NOMO-1 treated with DMSO at 0.1 percent for 48 hours (cell line): ENCODE measurements at regions not wholly inside any gene's neighbourhood (a gene's known extent, or its start where the extent isn't known, plus 50 kb on each side); places are given as distances from the start of the nearest gene placed in this dataset.
"Not testable (repeated sequence)": the region's sequence is repeated elsewhere in the genome, so short reads cannot be mapped to it uniquely, and the experiment has no call there.

Experiments used
- DNase-seq: peaks from one replicate; lab custom pipeline; 2025; ENCODE audit not compliant: unreplicated experiment; lab: John Stamatoyannopoulos, UW

DNA sequence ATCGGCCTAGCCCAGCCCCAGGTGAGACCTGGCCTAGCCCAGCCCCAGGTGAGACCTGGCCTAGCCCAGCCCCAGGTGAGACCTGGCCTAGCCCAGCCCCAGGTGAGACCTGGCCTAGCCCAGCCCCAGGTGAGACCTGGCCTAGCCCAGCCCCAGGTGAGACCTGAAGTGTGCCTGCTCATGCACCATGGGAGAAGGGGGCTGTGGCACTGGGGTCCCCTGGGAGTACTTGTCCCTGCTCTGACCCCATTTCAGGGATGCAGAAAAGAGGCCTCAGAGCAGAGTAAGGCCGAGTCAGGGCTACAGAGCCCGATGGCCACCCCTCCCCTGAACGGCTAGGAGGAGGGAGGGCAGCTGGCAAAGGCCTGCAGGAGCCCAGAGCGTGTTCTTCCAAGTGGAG, 129.6 kb downstream of the CRYBB2 start:
- DNase-seq, result not testable (repeated sequence)

DNA sequence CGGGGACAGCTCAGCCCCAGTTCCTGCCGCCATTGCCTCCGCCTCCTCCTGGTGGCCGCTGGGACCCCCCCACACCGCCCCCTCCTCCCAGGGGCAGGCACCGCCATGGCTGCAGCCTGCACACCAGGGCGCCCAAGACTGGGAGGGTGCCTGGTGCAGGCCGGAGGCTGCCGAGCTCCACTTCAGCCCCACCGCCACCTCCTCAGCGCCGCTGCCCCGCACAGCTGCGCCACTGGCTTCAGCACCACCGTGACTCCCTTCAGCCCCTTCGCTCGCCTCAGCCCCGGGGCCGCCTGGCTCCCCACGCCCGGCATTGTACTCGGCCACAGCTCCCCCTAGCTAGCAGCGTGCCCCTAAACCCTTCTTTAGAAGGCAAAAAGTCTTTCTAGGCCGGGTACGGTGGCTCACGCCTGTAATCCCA, 131.1 kb downstream of the CRYBB2 start:
- DNase-seq, result no peak

DNA sequence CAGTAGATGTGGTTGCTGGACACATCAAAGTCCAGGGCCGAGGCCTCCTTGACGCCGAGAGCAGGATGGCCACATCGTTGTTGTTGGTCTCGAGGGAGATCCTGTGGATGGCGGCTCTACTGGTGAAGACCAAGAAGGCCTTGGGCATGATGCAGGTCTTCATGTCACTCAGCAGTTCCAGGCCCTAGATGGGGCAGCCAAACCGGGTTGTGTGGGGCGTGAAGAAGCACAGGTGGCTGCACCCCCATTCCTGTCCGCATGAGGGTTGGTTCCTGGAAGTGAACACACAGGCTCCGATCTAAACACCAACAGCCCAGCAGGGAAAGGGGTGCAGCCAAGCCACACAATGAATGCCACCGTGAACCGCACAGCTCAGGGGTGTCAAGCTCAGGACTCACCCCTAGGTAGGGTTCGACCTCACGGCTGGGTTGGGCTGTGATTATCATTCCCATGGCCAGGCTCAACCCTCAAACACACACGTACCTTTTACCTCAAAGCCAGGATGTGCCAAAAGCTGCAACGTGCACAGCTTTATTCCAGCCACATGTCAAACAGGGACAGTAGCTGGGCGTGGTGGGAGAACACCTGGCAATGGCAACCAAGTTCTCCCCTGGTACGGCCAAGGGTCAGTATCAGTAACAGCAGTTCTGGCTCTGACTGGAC, 132.3 kb downstream of the CRYBB2 start:
- no peak for DNase-seq

DNA sequence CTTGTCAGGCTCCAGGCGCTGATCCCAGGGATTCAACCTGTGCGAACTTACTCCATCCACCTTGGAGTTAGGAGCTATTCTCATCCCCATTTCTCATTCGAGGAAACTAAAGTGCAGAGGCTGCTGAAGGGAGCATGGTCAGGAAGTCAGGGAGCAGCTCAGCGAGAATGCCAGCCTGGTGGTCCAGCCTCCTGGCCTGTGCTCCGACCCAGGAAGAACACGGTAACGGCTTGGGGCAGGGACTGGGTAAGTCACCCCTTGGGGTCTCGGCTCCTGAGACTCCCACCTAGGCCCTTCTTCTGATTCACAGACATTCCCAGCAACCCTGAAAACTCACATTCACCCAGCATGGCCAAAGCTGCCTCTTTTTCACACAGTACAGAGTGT, 132.8 kb downstream of the CRYBB2 start:
- DNase-seq, result no peak

DNA sequence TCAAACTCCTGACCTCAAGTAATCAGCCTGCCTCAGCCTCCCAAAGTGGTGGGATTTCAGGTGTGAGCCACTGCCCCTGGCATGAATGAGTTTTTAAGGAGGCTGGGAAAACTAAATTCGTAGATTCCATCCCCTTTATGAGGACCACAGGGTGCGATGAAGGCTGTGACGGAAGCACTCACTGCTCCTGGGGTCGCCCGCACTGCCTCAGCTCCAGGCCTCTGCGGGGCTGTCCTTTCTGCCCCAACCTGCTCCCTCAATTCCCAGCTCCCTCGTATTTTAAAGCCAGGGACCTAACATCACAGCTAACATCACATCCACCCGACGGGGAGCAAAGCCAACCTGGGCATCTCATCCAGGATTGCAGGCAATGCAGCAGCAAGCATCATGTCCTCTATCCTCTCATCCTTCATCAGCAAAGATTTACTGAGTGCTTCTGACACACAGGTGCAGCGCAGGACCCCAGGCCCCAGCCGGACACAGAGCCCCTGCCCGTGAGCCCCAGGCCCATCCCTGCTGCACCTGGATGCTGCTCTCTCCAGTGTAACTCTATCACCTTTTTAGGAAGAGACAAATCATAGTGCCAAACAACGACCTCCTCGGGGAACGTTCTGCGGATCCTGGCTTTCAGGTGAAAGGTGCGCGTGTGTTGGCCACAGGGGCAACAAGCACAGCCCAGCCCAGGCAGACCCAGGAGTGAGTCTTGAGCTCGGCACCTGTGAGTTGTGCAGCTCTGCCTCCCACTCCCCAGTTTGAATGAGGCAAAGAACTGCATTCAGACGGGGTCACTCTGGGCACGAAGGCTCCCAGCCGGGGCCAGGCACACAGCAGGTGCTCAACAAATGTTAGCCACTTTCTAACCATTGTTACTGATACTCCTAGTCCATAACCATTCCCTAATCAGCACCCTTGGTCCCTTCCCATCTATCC, 134.3 kb downstream of the CRYBB2 start:
- DNase-seq, result no peak

DNA sequence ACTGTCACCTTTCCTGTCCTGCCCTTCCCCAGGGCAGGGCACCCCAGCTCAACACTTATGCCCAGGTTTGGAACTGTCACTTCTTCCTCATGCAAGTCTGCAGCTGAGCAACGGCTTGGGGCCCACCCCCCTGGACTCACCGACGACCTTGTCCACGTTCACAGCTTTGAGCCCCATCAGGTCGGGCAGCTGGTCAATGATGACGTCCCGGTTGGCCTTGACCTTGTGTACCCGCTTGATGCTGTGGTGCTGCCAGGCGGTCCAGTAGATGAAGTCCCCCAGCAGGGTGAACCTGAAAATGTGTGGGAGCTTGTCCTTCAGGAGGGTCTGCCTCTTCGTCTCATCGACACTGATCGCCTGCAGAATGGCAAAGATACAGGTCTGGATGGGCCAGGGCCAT, 135.0 kb downstream of the CRYBB2 start:
- DNase-seq, result no peak

DNA sequence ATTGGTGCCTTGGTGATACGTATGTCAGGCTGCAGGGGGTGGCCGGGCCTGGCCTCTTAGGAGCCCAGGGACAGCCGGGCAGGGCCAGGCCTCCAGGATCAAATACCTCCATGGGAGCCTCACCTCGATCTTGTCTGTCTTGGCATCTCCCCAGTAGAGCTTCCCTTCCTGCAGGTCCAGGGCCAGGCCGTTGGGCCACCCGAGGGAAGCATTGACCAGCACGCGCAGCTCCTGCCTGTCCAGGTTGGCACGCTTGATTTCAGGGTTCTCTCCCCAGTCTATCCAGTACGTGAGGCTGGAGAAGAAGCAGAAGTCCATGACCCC, 137.7 kb downstream of the CRYBB2 start:
- no peak for DNase-seq

DNA sequence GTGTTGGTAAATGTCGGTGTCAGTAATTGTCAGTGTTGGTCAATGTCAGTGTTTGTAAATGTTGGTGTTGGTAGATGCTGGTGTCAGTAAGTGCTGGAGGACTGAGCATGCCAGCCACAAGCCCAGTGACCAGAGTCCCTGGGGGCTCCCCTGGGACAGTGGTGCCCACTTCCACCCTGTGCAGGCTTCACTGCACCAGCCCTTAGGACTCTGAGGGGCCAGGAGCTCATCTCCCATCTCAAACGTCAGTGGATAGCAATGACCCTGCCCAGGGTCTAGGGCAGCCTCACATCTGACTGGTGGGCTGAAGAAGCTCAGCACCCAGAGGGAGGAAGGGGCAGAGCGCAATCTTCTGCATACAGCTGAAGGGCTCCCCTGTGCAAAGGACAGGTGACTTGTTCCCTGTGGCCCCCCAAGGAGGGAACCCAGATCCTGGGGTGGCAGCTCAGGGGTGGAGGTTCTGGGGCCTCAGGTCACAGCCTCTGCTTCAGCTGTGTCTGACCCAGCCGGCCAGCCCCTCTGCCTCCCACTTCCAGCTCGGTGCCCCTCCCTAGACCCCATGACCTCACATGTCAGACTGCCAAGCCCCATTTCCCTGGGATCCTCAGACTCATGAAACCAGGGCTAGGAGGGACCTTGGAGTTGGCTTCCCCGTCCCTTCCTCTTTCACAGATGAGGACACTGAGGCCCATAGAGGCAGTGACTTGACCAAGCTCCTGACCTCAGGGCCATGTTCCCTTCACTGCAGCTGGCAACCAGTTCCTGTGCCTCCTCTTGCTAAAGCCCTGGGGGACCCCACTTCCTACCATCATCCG, 138.4 kb downstream of the CRYBB2 start:
- DNase-seq, result no peak

DNA sequence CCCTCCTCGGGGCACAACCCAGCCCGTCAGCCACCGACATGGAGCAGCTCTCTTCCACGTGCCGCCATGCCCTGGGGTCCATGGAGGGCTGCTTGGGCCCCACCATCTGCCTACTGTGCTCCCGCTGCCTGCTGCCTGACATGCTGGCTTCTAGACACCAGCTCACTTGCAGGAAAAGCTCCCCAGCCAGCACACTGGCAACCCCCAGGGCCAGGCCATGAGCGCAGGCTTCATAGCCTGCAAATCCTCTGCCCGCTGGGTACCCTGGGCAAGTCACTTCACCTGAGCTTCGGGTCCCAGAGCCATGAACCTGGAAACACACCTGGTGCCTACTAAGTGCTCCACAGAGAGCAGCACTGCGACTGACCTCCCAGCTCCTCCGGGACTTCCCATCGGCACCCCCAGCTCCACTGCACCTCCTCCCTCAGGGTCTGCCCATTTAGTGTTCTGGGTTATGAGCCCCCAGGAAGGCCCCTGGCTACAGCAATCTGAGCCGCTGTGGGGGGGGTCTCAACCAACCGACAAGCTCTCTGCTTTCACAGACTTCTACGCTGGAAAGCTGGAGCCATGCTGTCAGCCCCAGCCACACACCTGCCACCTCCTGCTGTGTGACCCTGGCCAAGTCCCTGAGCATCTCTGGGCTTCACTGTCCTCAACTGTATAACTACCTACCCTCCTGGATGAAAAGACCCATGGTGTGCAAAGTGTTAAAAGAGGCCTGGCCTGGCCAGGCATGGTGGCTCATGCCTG, 139.2 kb downstream of the CRYBB2 start:
- DNase-seq, result no peak

DNA sequence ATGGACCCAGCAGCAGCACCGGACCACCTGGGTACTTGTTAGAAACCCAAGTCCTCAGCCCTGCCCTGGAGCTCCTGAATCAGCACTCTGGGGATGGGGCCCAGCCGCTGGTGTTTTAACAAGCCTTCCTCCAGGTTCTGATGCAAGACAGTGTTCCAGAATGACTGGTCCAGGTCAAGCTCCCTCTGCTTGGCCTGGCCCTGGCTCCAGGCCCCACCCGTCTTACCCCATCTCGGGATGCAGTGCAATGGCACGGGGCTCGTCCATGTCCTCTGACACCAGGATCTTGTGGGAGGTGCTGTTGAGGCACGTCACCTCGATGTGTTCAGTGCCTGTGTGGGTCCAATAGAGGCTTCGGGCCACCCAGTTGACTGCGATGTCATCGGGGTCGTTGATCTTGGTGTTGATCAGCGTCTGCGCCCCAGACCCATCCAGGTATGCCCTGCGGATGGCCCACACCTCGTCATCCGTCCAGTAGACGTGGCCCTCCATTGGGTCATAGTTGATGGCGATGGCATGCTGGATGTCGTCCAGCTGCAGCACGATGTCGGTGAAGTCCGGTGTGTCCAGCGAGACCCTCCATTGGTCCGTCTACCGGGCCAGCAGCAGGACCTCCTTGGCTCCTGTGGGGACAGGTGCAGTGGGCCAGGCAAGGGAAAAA, 140.3 kb downstream of the CRYBB2 start:
- no peak for DNase-seq

DNA sequence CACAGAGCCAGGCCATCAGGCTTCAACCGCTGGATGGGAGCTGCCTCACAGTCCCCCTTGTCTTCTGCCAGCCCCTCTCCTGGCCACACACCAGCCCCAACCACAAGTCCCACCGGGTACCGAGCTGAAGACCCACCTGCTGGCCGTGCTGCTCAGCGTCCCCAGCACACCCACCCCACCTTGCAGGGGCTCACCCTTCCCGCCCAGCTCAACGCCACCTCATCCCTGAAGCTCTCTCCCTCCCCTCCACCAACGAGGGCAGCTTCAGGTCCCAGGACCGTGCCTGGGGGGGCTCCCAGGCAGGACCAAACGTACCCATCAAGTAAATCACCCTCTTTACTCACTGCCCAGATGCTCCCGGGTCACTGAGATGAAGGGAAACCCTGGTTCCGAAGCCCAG, 141.0 kb downstream of the CRYBB2 start:
- DNase-seq, result no peak

DNA sequence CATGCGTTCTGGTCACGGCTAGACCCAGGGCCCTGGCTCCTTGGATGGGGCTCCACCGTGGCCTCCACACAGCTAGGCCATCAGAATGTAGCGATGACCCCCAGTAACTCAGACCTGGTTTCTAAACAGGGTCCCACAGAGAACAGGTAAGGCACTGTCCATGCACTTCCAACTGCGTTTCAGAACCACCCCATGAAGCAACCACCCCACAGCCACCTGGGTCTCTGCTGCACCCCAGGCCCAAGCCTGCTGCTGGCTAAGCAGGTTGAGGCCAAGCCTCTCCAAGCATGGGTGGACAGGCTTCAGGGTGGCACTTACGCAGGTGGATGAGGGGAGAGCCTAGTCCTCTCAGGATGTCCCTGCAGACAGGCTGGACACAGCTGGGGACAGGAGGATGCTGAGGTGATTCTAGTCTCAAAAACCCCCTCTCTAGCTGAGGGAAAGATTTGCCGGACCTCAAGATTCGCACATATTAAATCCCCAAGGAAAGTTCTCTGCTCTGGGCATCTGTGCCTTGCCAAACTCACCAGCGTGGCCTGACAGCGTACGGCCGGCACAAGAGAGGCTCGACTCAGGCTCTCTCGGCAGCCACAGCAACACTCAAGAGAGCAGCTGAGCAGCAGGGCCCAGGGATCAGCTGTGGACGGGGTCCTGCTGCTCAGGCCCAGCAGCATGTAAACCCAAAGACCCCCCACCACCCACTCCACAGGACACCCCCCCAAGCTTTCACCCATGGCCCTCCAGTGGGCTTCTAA, 141.6 kb downstream of the CRYBB2 start:
- DNase-seq, result no peak

DNA sequence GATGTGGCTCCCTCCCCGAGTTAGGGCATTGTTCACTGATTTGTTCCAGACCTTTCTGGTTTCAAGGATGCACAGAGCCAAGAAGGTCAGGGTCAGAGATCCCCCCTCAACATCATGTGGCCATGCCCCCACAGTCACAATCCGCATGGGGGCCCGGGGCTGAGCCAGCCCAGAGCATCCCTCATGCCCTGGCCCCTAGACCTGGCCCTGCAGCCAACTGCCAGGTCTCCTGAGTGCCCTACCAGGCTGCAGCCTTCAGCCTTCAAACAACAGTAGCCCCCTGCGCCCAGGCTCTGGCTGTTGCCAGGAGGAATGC, 142.4 kb downstream of the CRYBB2 start:
- no peak for DNase-seq

DNA sequence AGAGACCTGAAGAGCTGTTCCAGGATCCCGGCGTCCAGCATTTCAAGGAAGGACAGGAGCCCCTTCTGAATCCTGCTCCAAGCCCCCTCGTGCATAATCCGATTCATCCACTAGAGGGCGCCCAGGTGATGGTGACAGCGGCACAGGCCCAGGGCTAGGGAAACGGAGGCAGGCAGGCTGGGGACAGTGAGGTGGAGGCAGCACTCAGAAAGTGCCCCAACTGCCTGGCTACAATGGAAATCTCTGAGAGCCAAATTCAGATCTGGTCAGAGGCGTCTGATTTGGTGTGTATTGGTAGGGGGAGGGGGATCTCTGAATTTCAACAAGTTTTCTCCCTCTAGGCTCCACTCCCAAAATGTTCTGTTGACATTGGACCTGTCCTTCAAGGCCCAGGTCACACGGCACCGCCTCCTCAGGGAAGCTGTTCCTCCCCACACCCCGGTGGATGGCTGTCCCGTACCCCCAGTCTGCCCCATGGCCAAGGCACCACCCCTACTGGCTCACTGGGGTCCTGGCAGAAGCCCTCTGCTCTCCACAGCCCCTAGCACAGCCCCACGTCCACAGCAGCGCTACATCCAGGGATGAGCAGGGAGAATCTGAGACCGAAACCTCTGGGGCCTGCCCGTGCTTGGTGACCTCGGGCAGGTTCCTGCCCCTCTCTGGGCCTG, 142.9 kb downstream of the CRYBB2 start:
- DNase-seq, result no peak

DNA sequence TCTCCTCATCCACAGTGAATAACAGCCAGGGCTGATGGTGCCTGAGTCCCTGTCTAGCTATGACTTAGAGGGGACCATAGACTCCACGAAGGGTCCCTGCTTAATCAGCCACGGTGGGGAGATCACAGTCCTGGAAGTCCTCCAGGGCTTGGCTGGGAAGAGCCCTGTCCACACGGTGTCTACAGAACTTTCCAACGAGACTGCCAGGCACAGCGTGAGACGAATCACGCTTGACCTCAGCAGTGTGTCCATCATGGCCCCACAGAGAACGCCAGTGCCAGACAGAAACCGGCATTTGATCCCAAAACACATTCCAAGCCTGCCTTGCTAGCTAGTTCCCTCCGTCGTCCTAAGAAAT, 143.4 kb downstream of the CRYBB2 start:
- no peak for DNase-seq

DNA sequence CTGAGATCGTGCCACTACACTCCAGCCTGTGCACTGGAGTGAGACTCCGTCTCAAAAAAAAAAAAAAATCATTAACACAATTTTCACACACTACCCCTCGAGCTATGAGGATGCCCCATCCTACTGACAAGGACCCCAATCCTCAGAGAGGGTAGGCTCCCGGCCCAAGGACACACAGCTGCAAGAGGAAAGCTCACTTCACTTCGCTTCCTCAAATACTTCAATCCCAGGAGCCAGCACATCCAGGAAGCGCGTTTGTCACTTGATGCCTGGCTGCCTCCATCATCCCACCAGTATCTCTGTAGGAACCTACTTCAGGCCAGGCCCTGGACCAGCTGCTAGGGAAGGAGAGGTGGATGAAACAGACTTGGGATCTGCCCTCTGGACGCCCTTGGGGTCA, 144.0 kb downstream of the CRYBB2 start:
- no peak for DNase-seq

DNA sequence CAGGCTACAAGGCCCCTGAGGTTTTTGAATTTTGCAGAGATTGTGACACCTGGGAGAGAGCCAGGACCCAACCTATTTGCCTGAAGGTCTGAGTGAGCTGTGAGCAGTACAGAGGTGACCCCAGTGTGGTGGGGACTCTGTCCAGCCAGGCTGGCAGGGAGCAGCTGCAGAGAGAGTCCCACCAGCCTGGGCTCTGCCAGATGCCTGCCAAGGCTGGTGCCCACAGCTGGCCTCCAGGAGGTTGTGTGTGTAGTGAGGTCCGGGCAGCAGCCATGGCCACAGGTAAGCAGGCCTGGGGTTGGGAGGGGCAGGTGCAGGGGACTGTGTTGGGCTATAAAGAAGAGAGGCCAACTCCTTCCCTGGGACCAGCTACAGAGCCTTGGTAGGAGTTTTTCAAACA, 144.8 kb downstream of the CRYBB2 start:
- no peak for DNase-seq

DNA sequence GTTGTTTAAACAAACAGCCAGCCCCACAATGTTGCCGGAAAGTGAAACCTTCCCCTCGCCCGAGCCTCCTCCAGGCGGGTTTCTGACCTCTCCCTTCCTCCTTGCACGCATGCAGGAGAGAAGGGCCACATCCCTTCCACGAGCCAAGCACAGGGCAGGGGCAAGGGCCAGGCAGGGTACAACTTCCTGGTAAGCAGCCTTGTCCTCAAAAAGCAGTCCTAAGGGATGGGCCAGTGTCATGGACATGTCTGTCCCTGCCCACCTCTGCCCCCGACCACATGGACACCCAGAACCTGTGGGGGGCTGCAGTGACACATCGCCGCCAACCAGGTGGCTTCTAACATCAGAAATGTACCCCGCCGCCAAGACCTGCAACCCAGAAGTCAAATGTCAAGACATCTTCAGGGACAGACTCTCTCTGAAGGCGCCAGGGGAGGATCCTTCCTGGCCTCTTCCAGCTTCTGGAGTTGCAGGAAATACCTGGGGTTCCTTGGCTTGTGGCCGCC, 145.3 kb downstream of the CRYBB2 start:
- DNase-seq, result no peak

DNA sequence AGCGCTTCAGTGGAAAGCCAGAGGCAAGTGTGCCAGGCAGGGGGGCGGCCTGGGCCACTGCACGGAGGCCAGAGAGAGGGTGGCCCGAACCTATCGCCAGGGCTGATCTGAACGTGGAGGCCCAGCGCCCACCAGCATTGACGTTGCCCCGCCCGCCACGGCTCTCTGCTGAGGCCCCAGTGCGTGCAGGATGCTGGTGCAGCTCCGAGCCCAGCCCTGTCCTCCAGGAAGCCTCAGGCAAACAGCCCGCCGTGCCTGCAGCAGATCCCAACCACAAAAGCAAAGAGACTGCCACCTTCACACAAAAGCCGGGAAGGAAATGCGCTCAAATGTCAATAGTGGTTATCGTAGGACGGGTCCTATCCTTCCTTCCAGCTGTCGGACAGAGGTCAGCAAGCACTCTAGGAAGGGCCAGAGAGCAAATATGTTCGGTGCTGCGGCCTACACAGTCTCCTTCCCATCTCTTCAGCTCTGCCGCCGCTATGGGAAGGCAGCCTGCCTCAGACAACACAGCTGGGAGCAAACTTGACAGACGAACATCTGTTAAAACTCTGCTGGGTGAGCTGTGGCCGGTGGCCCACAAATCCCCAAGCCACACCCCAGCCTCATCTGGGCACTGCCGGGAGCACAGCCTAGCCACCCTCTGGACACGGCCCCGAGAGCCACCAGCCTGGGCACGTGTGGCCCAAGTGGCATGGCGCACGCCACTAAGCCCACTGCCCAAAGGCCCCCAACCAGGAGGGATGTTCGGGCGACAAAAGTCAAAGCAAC, 146.2 kb downstream of the CRYBB2 start:
- DNase-seq, result no peak
